Activated CD8-positive, alpha-beta memory T cell treated with anti-CD3 and anti-CD28 coated beads for 36 hours (primary cell): ENCODE measurements at regions not wholly inside any gene's neighbourhood (a gene's known extent, or its start where the extent isn't known, plus 50 kb on each side); places are given as distances from the start of the nearest gene placed in this dataset.
"Not testable (repeated sequence)": the region's sequence is repeated elsewhere in the genome, so short reads cannot be mapped to it uniquely, and the experiment has no call there.

Source experiments
- CTCF ChIA-PET: fragments of 350-600 bp; sonication (Branson Sonifier 250); formaldehyde crosslinking; loops from one replicate; lab custom pipeline; 2021; ENCODE audit warnings: antibody characterized with exemption; lab: Charles Lee
- POLR2A ChIA-PET: fragments of 350-600 bp; sonication (Branson Sonifier 250); formaldehyde crosslinking; loops from one replicate; lab custom pipeline; 2021; ENCODE audit warnings: antibody characterized with exemption; lab: Charles Lee

DNA sequence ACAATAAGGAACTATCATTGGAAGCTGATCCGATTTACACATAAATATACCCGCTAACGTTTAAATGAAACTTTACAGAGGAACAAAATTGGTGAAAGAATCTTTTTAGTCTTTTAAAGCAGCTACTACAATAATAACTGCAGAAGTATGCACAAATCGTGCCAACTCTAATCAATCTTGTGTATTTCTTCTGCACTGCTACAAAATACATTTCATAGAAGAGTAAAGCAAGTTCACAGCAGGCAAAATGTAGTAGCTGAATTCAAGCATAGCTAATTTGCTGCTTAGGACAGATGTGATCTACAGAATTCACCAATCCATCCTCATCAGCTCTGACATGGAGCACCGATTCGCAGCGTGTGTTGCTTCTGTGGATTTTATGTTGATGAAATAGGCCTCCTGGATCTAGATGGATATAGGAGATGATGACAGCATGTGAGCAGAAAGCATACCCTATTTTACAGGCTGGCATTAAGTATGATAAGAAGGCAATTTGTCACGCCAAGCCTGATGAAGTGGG, 367.3 kb upstream of the FGF13 start:
- ChIA-PET POLR2A (no interaction called here), CTCF (no interaction called here)

DNA sequence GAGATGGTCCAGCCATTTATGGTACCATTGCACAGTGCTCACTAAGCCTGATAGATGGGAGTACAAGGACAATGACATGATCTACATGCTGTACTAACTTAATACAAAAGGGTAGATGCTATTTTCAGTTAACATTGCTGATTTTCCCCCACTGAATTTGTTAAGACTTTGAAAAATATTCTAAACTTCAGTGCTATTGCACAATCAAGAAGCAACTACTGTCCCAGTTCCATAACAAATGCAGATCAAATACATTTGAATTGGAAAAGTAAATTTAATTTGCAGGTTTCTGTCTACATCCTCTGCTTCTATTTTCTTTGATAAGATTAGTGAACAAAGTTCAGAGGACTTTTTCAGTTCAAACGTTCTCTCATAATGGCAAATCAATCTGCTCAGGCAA, 366.8 kb upstream of the FGF13 start:
- ChIA-PET CTCF (no interaction called here), POLR2A (no interaction called here)

GRCh38 chrX:139077281-139078250, 366.0 kb upstream of the FGF13 start:
- POLR2A ChIA-PET = no interaction called here
- CTCF ChIA-PET = no interaction called here

GRCh38 chrX:139063364-139063763, 351.8 kb upstream of the FGF13 start:
- ChIA-PET CTCF (no interaction called here), POLR2A (no interaction called here)

DNA sequence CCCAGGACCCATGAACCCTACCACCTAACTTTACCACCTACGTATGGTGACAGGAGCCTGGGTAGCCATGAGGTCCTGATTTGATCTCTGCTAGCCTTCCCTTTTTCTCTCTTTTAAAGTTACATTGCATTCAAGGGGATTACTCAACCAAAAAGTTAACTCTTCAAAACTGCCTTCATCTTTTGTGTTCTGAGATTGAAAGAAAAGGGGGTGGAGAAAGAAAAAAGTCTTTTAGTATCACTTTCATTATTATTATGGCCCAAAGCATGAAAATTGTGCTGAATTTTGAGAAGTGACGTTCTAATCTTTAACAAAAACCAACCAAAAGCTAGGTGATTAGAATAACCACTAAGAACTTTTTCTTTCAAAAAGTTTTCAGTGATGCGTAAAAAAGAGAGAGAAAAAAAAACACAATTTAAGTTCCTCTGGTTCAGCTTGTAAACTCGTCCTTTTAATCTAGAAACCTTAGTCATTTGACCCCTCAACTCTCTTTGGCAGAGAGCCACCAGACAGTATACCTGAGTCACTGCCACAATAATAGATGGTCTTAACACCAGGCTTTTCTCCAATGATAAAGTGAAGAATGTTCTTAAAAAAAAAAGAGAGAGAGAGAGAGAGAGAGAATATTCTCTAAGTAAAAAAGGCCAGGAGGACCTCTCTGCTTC, 347.4 kb upstream of the FGF13 start:
- ChIA-PET CTCF (no interaction called here), POLR2A (no interaction called here)

DNA sequence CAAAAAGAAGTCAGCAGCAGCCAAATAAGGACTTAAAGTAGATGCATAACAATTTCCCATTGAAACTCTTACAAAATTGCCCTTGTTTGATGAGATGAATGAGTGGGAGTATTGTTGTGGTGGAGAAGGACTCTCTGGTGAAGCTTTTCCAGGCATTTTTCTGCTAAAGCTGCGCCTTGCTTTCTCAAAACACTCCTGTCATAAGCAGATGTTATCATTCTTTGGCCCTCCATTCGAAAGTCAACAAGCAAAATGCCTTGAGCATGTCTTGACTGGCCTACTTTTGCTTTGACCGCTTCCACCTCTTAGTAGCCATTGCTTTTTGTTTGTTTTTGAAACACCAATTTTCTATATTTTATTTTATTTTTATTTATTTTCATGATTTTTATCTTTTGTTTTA, 340.9 kb upstream of the FGF13 start:
- CTCF ChIA-PET = no interaction called here
- POLR2A ChIA-PET = no interaction called here

DNA sequence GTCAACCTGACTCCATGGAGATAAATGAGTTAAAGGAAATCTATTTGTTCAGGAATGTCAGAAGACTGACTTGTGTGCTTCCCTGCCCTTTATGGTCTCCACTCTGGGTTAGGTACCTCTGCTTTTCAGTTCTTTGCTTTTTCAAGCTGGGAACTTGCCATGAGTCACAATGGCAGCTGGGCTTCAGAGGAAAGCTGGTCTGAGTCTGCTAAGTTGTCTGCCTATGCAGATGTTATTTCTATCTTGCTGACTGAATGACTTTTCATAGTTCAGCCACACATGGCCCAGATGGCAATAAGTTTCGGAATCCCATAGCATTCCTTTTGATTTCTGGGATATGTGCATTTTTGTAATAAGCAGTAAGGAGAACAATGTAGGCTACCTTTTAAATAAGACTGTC, 337.9 kb upstream of the FGF13 start:
- CTCF ChIA-PET = no interaction called here
- POLR2A ChIA-PET = no interaction called here

GRCh38 chrX:139044680-139045079, 333.2 kb upstream of the FGF13 start:
- ChIA-PET POLR2A (no interaction called here), CTCF (no interaction called here)

- ChIA-PET POLR2A (no interaction called here), CTCF (no interaction called here)
Measured at GRCh38 chrX:139039041-139039440, 327.5 kb upstream of the FGF13 start.

DNA sequence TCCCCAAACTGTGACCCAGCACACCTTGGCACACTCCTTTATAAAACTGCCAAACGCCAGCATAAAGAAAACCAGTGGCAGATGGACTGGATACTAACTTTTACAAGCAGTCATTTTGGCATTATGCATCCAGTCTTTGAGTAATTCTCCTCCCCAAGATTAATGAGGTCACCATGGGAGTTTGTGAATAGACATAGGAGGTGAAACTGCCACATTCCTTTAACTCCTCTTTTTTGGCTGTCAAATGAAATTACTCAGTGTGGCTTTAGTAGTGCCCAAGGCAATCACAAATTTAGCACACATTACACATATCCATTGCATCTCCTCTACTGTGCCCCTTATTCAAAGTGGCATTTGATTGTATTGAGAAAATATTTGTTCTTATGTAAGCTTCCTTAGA, 315.3 kb upstream of the FGF13 start:
- CTCF ChIA-PET = no interaction called here
- POLR2A ChIA-PET = no interaction called here

- ChIA-PET CTCF (no interaction called here), POLR2A (no interaction called here)
Measured at GRCh38 chrX:139026406-139026805, 314.9 kb upstream of the FGF13 start.

- ChIA-PET POLR2A (no interaction called here), CTCF (no interaction called here)
Measured at GRCh38 chrX:139025816-139026215, 314.3 kb upstream of the FGF13 start.

GRCh38 chrX:139023531-139023930, 312.0 kb upstream of the FGF13 start:
- ChIA-PET POLR2A (no interaction called here), CTCF (no interaction called here)

DNA sequence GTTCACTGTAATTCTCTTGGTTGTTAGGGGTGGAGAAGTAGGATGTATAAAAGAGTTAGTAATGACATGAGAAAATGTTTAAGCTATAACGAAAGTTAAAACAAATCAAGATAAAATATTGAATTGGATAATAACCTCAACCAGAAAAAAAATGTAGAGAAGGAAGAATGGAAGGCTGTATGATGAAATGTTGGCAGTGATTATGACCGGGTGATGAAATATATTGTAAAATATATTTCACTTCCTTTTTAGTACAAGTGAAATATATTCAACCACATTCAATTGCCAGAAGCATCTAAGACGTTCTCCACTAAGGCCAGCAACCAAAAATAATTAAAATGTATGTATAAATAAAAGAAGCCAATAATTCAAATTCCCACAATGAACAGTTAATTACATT, 309.3 kb upstream of the FGF13 start:
- ChIA-PET POLR2A (no interaction called here), CTCF (no interaction called here)

GRCh38 chrX:139018436-139018835, 306.9 kb upstream of the FGF13 start:
- ChIA-PET POLR2A (no interaction called here), CTCF (no interaction called here)

DNA sequence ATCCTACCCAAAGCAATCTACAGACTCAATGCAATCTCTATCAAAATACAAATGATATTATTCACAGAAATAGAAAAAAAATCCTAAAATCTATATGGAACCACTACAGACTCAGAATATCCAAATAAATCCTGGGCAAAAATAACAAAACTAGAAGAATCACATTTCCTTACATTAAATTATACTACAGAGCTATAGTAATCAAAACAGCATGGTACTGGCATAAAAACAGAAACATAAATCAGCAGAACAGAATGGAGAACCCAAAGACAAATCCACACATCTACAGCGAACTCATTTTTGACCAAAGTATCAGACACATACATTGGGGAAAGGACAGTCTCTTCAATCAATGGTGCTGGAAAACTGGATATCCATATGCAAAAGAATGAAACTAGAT, 304.1 kb upstream of the FGF13 start:
- ChIA-PET CTCF (no interaction called here), POLR2A (no interaction called here)

DNA sequence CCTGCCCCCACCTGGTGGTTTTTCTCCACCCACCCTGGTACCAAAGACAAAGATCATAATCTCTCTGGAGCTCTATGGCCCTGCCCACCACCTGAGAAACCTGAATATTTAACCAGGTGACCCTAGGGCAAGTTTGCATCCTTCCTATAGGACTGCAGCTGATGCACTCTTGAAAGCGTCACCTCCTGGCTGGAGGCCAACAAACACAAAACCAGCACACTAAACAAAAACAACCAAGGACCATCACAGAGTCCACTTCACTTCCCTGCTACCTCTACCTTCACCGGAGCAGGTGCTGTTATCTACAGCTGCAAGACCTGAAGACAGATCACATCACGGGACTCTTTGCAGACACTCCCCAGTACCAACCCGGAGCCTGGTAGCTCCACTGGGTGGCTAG, 296.7 kb upstream of the FGF13 start:
- ChIA-PET CTCF (no interaction called here), POLR2A (no interaction called here)

GRCh38 chrX:139003856-139004527, 292.5 kb upstream of the FGF13 start:
- POLR2A ChIA-PET, CTCF ChIA-PET: not testable (repeated sequence)

DNA sequence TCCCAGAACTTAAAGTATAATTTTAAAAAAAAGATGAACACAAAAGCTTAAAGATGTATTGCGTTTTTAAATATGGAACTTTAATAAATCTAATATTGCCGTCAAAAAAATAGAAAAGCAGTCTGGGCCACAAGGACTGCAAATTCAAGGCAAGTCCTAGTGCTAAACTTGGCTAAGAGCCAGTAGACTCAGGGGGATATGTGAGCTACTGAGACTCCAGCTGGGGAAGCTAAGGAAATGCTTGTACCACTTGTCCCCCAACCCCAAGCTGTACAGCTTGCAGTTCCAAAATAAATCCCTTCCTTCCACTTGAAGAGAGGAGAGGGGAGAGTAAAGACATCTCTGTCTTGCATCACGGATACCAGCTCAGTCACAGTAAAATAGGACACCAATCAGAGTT, 290.8 kb upstream of the FGF13 start:
- ChIA-PET POLR2A (no interaction called here), CTCF (no interaction called here)

GRCh38 chrX:138996268-138996667, 284.8 kb upstream of the FGF13 start:
- CTCF ChIA-PET = no interaction called here
- POLR2A ChIA-PET = no interaction called here
